ENCODE measurements at regions not wholly inside any gene's neighbourhood (a gene's known extent, or its start where the extent isn't known, plus 50 kb on each side); places are given as distances from the start of the nearest gene placed in this dataset.
"Not testable (repeated sequence)": the region's sequence is repeated elsewhere in the genome, so short reads cannot be mapped to it uniquely, and the experiment has no call there.

DNA sequence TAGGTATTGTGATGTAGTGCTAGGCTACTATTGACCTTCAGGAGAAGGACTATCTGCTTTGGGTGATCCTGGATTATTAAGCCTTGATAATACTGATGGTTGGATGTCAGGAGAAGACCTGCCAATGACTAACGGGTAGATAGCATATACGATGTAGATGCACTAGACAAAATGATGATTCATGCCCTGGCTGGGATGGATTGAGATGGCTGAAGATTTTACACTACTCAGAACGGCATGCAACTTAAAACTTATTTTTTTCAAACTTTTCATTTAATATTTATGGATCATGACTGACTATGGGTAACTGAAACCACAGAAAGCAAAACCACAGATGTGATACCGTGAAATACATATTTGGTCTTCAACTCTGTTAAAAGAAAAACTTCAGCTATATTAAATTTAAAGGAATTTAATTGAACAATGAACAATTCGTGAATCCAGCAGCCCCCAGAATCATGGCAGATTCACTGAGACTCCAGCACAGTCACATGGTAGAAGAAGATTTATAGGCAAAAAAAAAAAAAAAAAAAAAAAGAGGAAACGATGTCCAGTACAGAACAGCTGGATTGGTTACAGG is 124.6 kb upstream of the CDK13 start:
- DNase-seq (ENCODE audit: low spot score): no peak

- no peak for DNase-seq (ENCODE audit: low spot score)
These were observed 123.9 kb upstream of the CDK13 start for GRCh38 chr7:39826166-39826565.

GRCh38 chr7:39827571-39827970 is 122.5 kb upstream of the CDK13 start:
- DNase-seq (ENCODE audit: low spot score): no peak

DNA sequence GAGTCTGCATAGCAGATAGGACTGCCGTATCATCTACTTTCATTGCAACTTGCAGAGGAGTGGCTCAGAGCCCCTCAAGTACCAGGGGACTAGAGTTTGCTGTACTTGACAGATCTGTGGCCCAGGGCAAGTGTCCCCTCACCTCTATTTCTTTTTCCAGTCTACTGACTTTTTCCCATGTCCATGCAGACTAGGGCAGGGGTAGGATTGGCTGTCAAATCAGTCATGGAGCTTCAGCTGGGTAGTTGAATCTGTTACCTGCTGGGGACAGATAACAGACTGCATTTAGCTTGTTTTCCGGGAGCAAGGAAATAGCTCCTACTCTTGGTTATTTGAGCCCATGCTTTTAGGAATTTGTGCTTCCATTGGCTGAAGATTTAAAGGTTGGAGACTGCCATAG is 121.0 kb upstream of the CDK13 start:
- DNase-seq (ENCODE audit: low spot score): no peak

DNA sequence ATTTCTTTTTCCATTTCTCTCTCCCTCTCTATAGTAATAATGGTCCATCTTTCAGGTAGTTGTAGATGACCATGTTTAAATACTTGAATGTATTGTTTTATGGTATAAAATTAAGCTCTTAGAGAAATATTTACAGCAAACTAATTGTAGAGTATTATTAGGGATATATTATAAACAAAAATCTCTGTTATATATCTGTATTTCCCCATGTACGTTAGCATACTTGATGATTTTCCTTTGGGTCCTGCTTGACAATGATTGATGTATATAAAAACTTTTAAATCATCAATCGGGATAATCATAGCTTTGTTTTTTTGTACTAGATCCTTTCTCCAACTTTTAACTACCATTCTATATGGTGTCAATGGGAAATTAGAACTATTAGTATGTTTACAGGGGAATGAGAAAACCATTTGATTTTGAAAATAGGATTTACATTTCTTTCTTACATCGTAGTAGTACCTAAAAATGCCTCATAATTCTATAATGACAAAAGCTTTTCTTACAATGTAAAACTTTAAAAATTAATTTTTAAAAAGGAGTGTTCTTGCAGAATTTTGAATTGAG is 117.5 kb upstream of the CDK13 start:
- DNase-seq (ENCODE audit: low spot score): no peak

- peak; percentile 25 for DNase-seq (ENCODE audit: low spot score)
These were observed 116.8 kb upstream of the CDK13 start for GRCh38 chr7:39833180-39833799.

DNA sequence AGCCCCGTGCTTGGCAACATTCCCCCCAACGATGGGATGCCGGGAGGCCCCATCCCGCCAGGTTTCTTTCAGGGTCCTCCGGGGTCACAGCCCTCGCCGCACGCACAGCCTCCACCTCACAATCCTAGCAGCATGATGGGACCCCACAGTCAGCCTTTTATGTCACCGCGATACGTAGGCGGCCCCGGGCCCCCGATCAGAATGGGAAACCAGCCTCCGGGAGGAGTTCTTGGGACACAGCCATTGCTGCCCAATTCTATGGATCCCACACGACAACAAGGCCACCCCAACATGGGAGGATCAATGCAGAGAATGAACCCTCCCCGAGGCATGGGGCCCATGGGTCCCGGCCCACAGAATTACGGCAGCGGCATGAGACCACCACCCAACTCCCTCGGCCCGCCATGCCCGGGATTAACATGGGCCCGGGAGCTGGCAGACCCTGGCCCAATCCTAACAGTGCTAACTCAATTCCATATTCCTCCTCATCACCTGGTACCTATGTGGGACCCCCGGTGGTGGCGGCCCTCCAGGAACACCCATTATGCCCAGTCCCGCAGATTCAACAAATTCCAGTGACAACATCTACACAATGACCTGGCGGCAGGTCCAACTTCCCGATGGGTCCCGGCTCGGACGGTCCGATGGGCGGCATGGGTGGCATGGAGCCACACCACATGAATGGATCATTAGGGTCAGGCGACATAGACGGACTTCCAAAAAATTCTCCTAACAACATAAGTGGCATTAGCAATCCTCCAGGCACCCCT is 116.0 kb upstream of the CDK13 start:
- DNase-seq (ENCODE audit: low spot score): not testable (repeated sequence)

DNA sequence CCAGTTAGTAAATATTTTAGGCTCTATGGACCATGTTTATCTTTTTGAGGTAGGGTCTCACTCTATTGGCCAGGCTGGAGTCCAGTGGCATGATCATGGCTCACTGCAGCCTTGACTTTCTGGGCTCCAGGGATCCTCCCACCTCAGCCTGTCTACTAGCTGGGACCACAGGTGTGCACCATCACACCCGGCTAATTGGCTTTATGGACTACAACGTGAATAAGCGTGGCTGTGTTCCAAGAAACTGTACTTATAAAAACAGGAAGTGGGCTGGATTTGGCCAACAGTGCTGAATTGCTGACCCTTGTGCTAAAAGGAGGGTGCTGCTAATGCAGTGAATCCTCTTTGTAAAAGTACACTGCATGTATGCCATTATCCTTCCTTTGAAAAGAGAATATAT is 111.7 kb upstream of the CDK13 start:
- no peak for DNase-seq (ENCODE audit: low spot score)

GRCh38 chr7:39845006-39845405 is 105.0 kb upstream of the CDK13 start:
- DNase-seq (ENCODE audit: low spot score): no peak

DNA sequence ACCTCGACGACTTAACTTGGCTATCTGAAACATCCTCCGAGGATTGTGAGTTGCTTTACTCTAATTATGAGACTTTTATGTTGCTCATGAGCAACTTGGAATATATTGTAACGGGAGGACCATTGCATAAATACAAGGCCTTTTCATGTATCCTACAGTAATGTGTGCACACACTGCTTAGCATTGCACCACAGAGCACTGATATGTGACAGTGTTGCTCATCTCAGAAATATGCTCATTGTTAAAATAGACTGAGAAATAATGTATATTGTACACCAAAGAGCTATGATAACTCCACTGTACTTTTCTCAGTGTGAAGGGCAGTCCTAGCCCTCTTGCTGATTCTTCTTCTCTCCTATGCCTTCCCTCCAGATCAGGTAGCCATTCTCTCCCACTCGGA is 102.8 kb upstream of the CDK13 start:
- no peak for DNase-seq (ENCODE audit: low spot score)

DNA sequence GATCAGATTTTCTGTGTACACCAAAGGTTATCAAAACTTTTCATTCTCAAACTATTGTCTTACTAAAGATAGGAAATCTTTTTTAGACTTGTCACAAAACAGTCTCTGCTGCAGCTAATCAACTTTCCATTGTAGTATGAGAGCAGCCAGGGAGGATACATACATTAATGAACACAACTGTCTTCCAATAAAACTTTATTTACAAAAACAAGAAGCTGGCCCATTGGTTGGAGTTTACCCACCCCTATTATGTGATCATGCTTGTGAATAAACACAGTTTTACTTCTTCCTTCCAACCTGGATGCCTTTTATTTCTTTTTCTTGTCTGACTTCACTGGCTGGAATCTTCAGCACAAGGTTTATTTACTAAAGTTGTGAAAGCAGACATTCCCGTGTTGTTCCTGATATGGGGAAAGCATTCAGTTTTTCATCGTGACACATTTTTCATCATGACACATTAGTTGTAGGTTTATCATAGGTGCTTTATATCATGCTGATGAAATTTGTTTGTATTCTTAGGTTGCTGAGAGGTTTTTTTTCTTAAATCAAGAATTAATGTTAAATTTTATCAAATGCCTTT is 98.5 kb upstream of the CDK13 start:
- no peak for DNase-seq (ENCODE audit: low spot score)

DNA sequence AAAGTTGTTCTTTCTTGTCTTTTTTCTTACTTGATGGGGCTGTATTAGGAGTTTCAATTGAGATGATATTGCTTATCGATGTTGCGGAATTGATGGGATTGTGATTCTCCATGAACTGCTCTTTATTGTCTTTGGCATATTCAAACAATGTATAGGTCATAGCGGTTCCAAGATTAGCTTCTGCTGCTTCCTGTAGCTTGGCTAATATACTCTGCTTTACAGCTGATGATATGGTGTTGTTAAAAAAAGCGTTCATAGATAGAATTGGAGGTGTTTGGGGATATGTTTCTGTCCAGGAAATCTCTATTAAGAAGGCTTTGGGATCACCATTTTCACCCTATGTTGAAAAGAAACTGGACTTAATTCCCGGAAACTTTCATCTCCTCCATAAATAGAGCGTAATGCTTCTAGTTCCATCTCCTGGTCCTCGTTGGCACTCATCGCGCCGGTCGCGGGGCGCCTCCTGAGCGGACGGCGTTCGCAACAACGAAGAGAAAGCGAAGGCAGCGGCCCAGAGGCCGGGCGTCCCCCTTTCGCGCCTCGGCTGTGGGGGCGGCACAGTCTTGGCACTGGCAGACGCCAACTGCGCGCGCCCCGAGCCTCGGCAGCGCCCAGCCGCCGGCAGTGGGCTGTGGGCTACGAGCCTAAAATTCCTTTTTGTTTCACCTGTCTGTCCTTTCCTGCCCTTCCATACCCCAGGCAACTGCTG is 95.3 kb upstream of the CDK13 start:
- not testable (repeated sequence) for DNase-seq (ENCODE audit: low spot score)

- DNase-seq (ENCODE audit: low spot score): no peak
These were observed 94.8 kb upstream of the CDK13 start for GRCh38 chr7:39855325-39855674.

GRCh38 chr7:39863675-39864322 is 86.3 kb upstream of the CDK13 start:
- DNase-seq (ENCODE audit: low spot score): not testable (repeated sequence)

DNA sequence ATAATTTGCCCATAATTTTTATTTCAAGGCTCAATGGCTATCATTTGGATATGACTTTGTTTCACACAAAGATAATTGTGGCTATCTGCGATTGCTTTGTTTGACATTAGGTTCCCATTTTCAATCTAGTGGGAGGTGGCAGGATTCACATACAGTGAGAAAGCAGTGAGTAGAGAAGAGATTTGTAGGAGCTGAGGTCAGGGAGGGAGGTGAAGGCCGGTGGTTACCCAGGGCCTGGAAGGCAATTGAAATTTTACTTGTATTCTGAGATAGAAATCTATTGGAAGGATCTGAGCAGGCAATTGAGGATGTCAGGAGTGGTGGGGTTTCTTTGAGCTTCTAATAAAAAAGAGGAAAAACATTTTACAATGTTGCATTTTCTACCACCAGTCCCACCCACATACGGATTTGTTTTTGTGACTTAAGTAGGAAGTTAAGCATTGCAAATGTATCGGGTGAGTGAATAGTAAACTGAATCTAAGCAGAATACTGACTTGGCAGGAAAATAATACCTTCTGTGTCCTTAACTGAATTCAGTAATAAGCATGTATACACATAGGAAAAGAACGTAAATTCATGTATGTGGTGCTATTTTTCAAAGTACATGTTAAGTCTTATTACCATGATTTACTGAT is 80.1 kb upstream of the CDK13 start:
- DNase-seq (ENCODE audit: low spot score): not testable (repeated sequence)

- DNase-seq (ENCODE audit: low spot score): not testable (repeated sequence)
These were observed 78.4 kb upstream of the CDK13 start for GRCh38 chr7:39871610-39872009.

DNA sequence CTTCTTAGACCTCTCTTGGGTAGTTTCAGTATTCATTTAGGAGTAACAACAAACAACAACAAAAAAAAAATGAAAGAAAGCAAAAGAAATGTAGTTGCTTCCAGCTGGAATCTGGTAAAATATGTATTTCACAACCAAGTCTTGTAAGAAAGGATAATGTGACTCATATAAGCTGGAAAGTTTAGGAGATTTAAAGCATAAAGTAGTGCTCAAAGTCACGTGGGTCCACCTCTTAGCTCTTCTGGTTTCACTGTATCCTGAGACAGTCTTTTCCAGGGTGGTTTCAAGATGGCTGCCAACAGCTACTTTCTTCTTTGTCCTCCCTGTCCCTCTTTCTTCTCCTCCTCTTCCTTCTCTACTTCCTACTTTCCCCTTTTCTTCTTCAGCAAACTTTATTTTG is 69.5 kb upstream of the CDK13 start:
- DNase-seq (ENCODE audit: low spot score): no peak

- no peak for DNase-seq (ENCODE audit: low spot score)
These were observed 67.8 kb upstream of the CDK13 start for GRCh38 chr7:39882148-39882784.

- no peak for DNase-seq (ENCODE audit: low spot score)
These were observed 66.2 kb upstream of the CDK13 start for GRCh38 chr7:39883812-39884390.

DNA sequence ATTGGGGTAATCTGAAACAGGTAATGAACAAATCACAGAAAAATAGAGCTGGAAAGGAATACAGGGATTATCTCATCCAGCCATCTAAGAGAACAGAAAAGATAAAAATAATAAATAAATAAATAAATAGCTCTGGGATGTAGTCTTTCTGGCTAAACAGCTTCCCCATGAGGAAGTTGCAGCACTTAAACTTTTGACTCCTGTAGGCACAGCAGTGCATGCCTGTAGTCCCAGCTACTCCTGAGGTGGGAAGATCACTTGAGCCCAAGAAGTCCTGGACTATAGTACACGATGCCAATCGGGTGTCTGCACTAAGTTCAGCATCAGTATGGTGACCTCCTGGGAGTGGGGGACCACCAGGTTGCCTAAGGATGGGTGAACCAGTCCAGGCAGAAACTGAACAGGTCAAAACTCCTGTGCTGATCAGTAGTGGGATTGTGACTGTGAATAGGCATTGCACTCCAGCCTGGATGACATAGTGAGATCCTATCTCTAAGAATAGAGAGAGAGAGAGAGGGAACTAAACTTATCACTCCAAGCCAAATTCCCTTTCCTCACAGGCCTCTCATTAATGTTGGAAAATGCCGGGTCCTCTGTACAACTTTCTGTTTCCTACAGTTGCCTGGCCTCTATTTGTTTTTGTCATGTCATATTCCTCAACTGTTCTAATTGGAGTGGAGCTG is 61.7 kb upstream of the CDK13 start:
- DNase-seq (ENCODE audit: low spot score): no peak
